K562 (cell line): ENCODE measurements at regions not wholly inside any gene's neighbourhood (a gene's known extent, or its start where the extent isn't known, plus 50 kb on each side); places are given as distances from the start of the nearest gene placed in this dataset.

Experiments used
- ATAC-seq: fragments of 200-7000 bp; cut with Tn5 transposase; 3 replicates; pipeline ENCODE4 v1.9.1; 2020; ENCODE audit warnings: moderate library complexity
- BruUV-seq: library from RNA; stranded (reverse); fragments of 400-500 nt; replicated peaks from 2 replicates; lab custom pipeline; 2021; lab: Mats Ljungman, UMichigan
- CTCF ChIA-PET: fragments of 300-600 bp; formaldehyde crosslinking; extraction: SDS; loops from one replicate; lab custom pipeline; 2021; ENCODE audit warnings: low intra/inter-chr PET ratio; lab: Yijun Ruan, JAX
- POLR2A ChIA-PET: fragments of 300-600, 350-650 bp; sonication (Branson Sonifier 250); formaldehyde crosslinking; extraction: SDS; loops from one replicate; lab custom pipeline; 2021; ENCODE audit warnings: antibody characterized with exemption, inconsistent platforms; lab: Yijun Ruan, JAX
- DNase-seq, 4 experiments: peaks; one replicate each; pipeline versions ENCODE4 v3.0.0 to v3.0.0-alpha.2; 2011 to 2018; ENCODE audit warnings: low spot score in 3 of 4, mixed read lengths in 3 of 4; ENCODE audit errors: extremely low read depth in 1 of 4
- FAIRE-seq: peaks from 2 replicates; lab custom pipeline; 2011; peaks lifted over from hg19 to GRCh38; lab: Jason Lieb, UNC
- H2AFZ ChIP-seq: 2 replicates; pipeline ENCODE4 v1.6.0; 2011; ENCODE audit warnings: low read depth, low read length, control low read depth, inconsistent platforms
- H3K27ac ChIP-seq: fragments of 200-600 bp; 3 replicates; pipeline ENCODE4 v1.8.0; 2011; ENCODE audit warnings: low read depth, mild to moderate bottlenecking, control low read depth, inconsistent platforms, low read length, moderate library complexity, mixed read lengths; ENCODE audit errors: extremely low read depth
- H3K27me3 ChIP-seq, 2 experiments: fragments of 300-600 bp in 1 of 2; 2 replicates in 1 of 2; 3 replicates in 1 of 2; pipeline versions ENCODE4 v1.6.0 to v1.8.0; 2011; ENCODE audit warnings: inconsistent platforms in 2 of 2, low read length in 2 of 2, mild to moderate bottlenecking in 1 of 2, mixed read lengths in 1 of 2, moderate library complexity in 1 of 2; ENCODE audit not compliant: control insufficient read depth in 2 of 2, insufficient read depth in 2 of 2
- H3K36me3 ChIP-seq: fragments of 300-600 bp; 3 replicates; pipeline ENCODE4 v1.8.0; 2011; ENCODE audit warnings: mild to moderate bottlenecking, low read length, inconsistent platforms; ENCODE audit not compliant: control insufficient read depth, insufficient read depth
- H3K4me1 ChIP-seq, 2 experiments: fragments of 200-600 bp in 1 of 2; replicated peaks in 1 of 2; 2 replicates in 1 of 2; 3 replicates in 1 of 2; pipeline versions ENCODE4 v1.5.1 to v1.8.0; 2011; ENCODE audit warnings: inconsistent platforms in 2 of 2, low read length in 2 of 2, mild to moderate bottlenecking in 1 of 2, mixed read lengths in 1 of 2, moderate library complexity in 1 of 2; ENCODE audit not compliant: control insufficient read depth in 2 of 2, insufficient read depth in 2 of 2
- H3K4me2 ChIP-seq: 2 replicates; pipeline ENCODE4 v1.6.1; 2011; ENCODE audit warnings: low read length, control low read depth, inconsistent platforms, mixed read lengths; ENCODE audit not compliant: insufficient read depth
- H3K4me3 ChIP-seq: fragments of 200-600 bp; sonication (generic), shearing (Covaris generic); 2 replicates; pipeline ENCODE4 v1.5.1; 2016; ENCODE audit warnings: control low read depth, inconsistent platforms
- H3K79me2 ChIP-seq: fragments of 200-600 bp; 3 replicates; pipeline ENCODE4 v1.8.0; 2011; ENCODE audit warnings: low read length, inconsistent platforms; ENCODE audit not compliant: control insufficient read depth, insufficient read depth
- H3K9ac ChIP-seq, 2 experiments: 2 replicates each; pipeline versions ENCODE4 v1.6.0 to v1.6.1; 2011; ENCODE audit warnings: low read depth in 2 of 2, low read length in 2 of 2, control low read depth in 1 of 2, inconsistent platforms in 1 of 2, mild to moderate bottlenecking in 1 of 2, mixed read lengths in 1 of 2; ENCODE audit not compliant: insufficient read depth in 1 of 2
- H3K9me1 ChIP-seq: one replicate; pipeline ENCODE4 v1.6.0; 2011; ENCODE audit warnings: inconsistent platforms, mild to moderate bottlenecking, low read length, moderate library complexity; ENCODE audit not compliant: control insufficient read depth, insufficient read depth
- H3K9me3 ChIP-seq: replicated peaks from 2 replicates; pipeline ENCODE4 v1.5.1; 2011; ENCODE audit warnings: low read depth, low read length, inconsistent platforms; ENCODE audit not compliant: control insufficient read depth, insufficient read depth
- H4K20me1 ChIP-seq: replicated peaks from 2 replicates; pipeline ENCODE4 v1.6.1; 2011; ENCODE audit warnings: low read length, inconsistent platforms, mixed read lengths; ENCODE audit not compliant: control insufficient read depth, insufficient read depth
- L3MBTL2 ChIP-seq: fragments of 450-650 bp; IDR thresholded peaks from 2 replicates; pipeline ENCODE4 v1.6.1; 2016; ENCODE audit warnings: mild to moderate bottlenecking, moderate library complexity
- PTRF ChIP-seq: fragments of 450-650 bp; IDR thresholded peaks from 2 replicates; pipeline ENCODE4 v1.6.1; 2016; ENCODE audit warnings: mild to moderate bottlenecking, missing genetic modification characterization, missing compliant biosample characterization
- WGBS: fragments of 100-300 bp; shearing (Covaris generic); methylation state at CpG from one replicate; pipeline ENCODE4 v1.1.6; 2016; ENCODE audit warnings: low coverage, mixed read lengths; ENCODE audit not compliant: insufficient coverage; ENCODE audit errors: missing lambda C conversion rate; 5-methylcytosine and 5-hydroxymethylcytosine counted together
- in situ Hi-C: fragments of 300-500 bp; cut with MboI; formaldehyde crosslinking; loops from 4 replicates; pipeline ENCODE4 v1.15.0; 2018; ENCODE audit warnings: inconsistent platforms, mixed read lengths
- intact Hi-C: fragments of 100-400 bp; cut with micrococcal nuclease; formaldehyde crosslinking; loops from 2 replicates; pipeline ENCODE4 v1.14.2; 2022
- TF ChIP-seq, protein P1 (sequence below), 3 experiments: IDR thresholded peaks in 2 of 3; conservative IDR thresholded peaks in 1 of 3; 2 replicates each; pipeline ENCODE4 v1.5.1; 2011 to 2012; ENCODE audit warnings: low read length in 3 of 3, mild to moderate bottlenecking in 3 of 3, control low read depth in 2 of 3, improper control_type of control experiment in 1 of 3, inconsistent platforms in 1 of 3, low read depth in 1 of 3, mixed read lengths in 1 of 3, moderate library complexity in 1 of 3; ENCODE audit not compliant: insufficient read depth in 2 of 3
- TF ChIP-seq, protein P2 (sequence below): sonication (generic); formaldehyde crosslinking; IDR thresholded peaks from 2 replicates; pipeline ENCODE4 v1.8.0; 2022; ENCODE audit warnings: mild to moderate bottlenecking, missing genetic modification reagents
- TF ChIP-seq, protein P3 (sequence below), 2 experiments: fragments of 450-650 bp in 1 of 2; sonication (generic) in 1 of 2; formaldehyde crosslinking in 1 of 2; IDR thresholded peaks in 1 of 2; conservative IDR thresholded peaks in 1 of 2; 2 replicates each; pipeline versions ENCODE4 v1.6.1 to v1.8.1; 2016 to 2023; ENCODE audit warnings: mild to moderate bottlenecking in 2 of 2, moderate library complexity in 2 of 2, inconsistent platforms in 1 of 2, missing genetic modification reagents in 1 of 2

DNA sequence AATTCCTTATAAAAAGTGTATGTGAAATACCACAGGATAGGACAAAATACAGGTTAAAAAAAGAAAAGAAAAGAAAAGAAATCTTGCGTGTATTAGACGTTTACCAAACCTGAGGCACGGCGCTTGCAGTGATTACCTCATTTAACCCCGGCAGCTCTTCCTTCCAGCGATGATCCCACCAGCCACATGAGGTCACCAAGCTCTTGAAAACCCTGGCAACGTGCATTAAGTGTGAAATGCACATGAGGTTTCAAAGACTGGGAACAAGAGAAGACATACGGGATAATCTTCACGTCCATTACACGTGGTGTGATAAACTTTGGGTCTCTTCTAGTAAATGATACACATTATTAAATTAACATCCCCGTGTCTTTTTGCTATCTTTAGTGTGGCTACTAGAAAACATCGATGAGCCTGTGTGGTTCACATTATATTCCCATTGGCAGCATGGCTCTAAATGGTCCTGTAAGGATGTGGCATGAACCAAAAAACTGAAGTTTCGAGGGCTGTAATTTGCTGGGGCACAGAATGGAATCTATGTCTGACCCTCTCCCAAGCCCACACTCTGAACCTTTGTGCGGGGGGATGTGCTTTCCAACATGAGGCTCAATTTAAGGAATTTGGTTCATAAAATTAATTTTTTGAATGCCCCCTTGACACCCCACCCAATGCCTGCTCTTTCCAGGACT, 59.2 kb upstream of the THBS2 start:
- no peak for DNase-seq
- Histone ChIP-seq H3K9me1 (no peaks in the 10 kb centered on the region), H3K9me3 (no peaks in the 10 kb centered on the region), H3K9ac (no peak overlapping the region), H3K4me3 (no peak overlapping the region), H3K4me2 (no peak overlapping the region), H3K36me3 (no peaks in the 10 kb centered on the region), H3K4me1 (0 out of 5 replicates have a peak, but pooled peaks cover 0 to 3% of the 10 kb centered on the region in 2 experiments), H3K27ac (no peak overlapping the region), H4K20me1 (no peaks in the 10 kb centered on the region), H3K27me3 (peaks cover 4 to 8% of the 10 kb centered on the region in 2 experiments; a peak in 3 of 5 replicates), H2AFZ (no peak overlapping the region), H3K79me2 (no peaks in the 10 kb centered on the region)
- ChIA-PET POLR2A (no interaction called here), CTCF (no interaction called here)
- TF ChIP-seq, protein P1, sequence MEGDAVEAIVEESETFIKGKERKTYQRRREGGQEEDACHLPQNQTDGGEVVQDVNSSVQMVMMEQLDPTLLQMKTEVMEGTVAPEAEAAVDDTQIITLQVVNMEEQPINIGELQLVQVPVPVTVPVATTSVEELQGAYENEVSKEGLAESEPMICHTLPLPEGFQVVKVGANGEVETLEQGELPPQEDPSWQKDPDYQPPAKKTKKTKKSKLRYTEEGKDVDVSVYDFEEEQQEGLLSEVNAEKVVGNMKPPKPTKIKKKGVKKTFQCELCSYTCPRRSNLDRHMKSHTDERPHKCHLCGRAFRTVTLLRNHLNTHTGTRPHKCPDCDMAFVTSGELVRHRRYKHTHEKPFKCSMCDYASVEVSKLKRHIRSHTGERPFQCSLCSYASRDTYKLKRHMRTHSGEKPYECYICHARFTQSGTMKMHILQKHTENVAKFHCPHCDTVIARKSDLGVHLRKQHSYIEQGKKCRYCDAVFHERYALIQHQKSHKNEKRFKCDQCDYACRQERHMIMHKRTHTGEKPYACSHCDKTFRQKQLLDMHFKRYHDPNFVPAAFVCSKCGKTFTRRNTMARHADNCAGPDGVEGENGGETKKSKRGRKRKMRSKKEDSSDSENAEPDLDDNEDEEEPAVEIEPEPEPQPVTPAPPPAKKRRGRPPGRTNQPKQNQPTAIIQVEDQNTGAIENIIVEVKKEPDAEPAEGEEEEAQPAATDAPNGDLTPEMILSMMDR (IDR thresholded peaks at IDR 0.05 in 2 of 3, conservative IDR thresholded peaks at IDR 0.05 in 1 of 3; ENCODE audit: insufficient read depth in 2 of 3, low read depth in 1 of 3, low read length in 3 of 3) = peak in 1 of 3 experiments; percentile 8; a peak in 1 of 6 replicates
- TF ChIP-seq L3MBTL2 (peak; percentile 37; the same call in 1 of the 2 replicates), PTRF (no peak)
- TF ChIP-seq, protein P2, sequence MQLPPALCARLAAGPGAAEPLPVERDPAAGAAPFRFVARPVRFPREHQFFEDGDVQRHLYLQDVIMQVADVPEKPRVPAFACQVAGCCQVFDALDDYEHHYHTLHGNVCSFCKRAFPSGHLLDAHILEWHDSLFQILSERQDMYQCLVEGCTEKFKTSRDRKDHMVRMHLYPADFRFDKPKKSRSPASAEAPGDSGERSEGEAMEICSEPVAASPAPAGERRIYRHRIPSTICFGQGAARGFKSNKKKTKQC (CRISPR knock-in tag) = no peak
- TF ChIP-seq, protein P3, sequence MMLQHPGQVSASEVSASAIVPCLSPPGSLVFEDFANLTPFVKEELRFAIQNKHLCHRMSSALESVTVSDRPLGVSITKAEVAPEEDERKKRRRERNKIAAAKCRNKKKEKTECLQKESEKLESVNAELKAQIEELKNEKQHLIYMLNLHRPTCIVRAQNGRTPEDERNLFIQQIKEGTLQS (IDR thresholded peaks at IDR 0.05) = 0 out of 2 replicates have a peak, but pooled peaks have one; percentile 7
- TF ChIP-seq, protein P3 (CRISPR knock-in tag; conservative IDR thresholded peaks at IDR 0.05) = no peak
- intact Hi-C loops = no loop called here
- no peak for FAIRE-seq
- in situ Hi-C loops = no loop called here
- BruUV-seq = no TSS peak
- no peak for ATAC-seq
- WGBS = under 1% methylated on average over 14 of the region's 14 CpGs
